HepG2 (cell line): ENCODE measurements at regions not wholly inside any gene's neighbourhood (a gene's known extent, or its start where the extent isn't known, plus 50 kb on each side); places are given as distances from the start of the nearest gene placed in this dataset.

ENCODE experiments used
- ATAC-seq: fragments of 200-7000 bp; cut with Tn5 transposase; 3 replicates; pipeline ENCODE4 v1.9.1; 2020; ENCODE audit warnings: mild to moderate bottlenecking, moderate library complexity
- BruUV-seq: library from RNA; stranded (reverse); fragments of 400-500 nt; replicated peaks from 2 replicates; lab custom pipeline; 2021; lab: Mats Ljungman, UMichigan
- CTCF ChIA-PET: fragments of 300-600 bp; formaldehyde crosslinking; extraction: SDS; loops from one replicate; lab custom pipeline; 2021; ENCODE audit warnings: low total read pairs, inconsistent platforms, low intra/inter-chr PET ratio; lab: Yijun Ruan, JAX
- POLR2A ChIA-PET: fragments of 350-600 bp; sonication (Branson Sonifier 250); formaldehyde crosslinking; loops from one replicate; lab custom pipeline; 2020; ENCODE audit warnings: antibody characterized with exemption, inconsistent platforms; lab: Yijun Ruan, JAX
- DNase-seq: peaks from one replicate; pipeline ENCODE4 v3.0.0-alpha.2; 2015; ENCODE audit warnings: low spot score
- FAIRE-seq: peaks from 3 replicates; lab custom pipeline; 2011; peaks lifted over from hg19 to GRCh38; lab: Jason Lieb, UNC
- H2AFZ ChIP-seq: one replicate; pipeline ENCODE4 v1.6.1; 2011; ENCODE audit warnings: low read length, inconsistent platforms
- H3K27ac ChIP-seq: fragments of 300-600 bp; 3 replicates; pipeline ENCODE4 v1.8.0; 2011; ENCODE audit warnings: mixed run types, mild to moderate bottlenecking, mixed read lengths, low read length, inconsistent platforms; ENCODE audit not compliant: insufficient read depth; ENCODE audit errors: extremely low read length
- H3K27me3 ChIP-seq, 2 experiments: fragments of 200-600 bp in 1 of 2; 2 replicates in 1 of 2; 3 replicates in 1 of 2; pipeline versions ENCODE4 v1.6.0 to v1.8.0; 2011; ENCODE audit warnings: low read length in 2 of 2, mild to moderate bottlenecking in 2 of 2, moderate library complexity in 2 of 2, inconsistent platforms in 1 of 2; ENCODE audit not compliant: insufficient read depth in 2 of 2, control insufficient read depth in 1 of 2
- H3K36me3 ChIP-seq, 2 experiments: fragments of 200-600 bp in 1 of 2; replicated peaks in 1 of 2; 2 replicates in 1 of 2; 3 replicates in 1 of 2; pipeline versions ENCODE4 v1.5.1 to v1.8.0; 2011; ENCODE audit warnings: low read length in 2 of 2, inconsistent platforms in 1 of 2; ENCODE audit not compliant: insufficient read depth in 2 of 2, control insufficient read depth in 1 of 2
- H3K4me1 ChIP-seq: 2 replicates; pipeline ENCODE4 v1.5.1; 2012; ENCODE audit warnings: low read length, inconsistent platforms; ENCODE audit not compliant: insufficient read depth
- H3K4me2 ChIP-seq: 2 replicates; pipeline ENCODE4 v1.6.0; 2011; ENCODE audit warnings: low read depth, low read length, inconsistent platforms
- H3K4me3 ChIP-seq, 3 experiments: fragments of 200-600 bp in 1 of 3; sonication (generic), shearing (Covaris generic) in 1 of 3; replicated peaks in 1 of 3; 2 replicates each; pipeline ENCODE4 v1.5.1; 2011 to 2016; ENCODE audit warnings: low read length in 3 of 3, inconsistent platforms in 2 of 3, low read depth in 2 of 3, mild to moderate bottlenecking in 2 of 3, control low read depth in 1 of 3, mixed read lengths in 1 of 3; ENCODE audit not compliant: insufficient read depth in 1 of 3
- H3K79me2 ChIP-seq: one replicate; pipeline ENCODE4 v1.6.1; 2011; ENCODE audit warnings: low read length, inconsistent platforms; ENCODE audit not compliant: insufficient read depth
- H3K9ac ChIP-seq: 2 replicates; pipeline ENCODE4 v1.6.0; 2011; ENCODE audit warnings: mild to moderate bottlenecking, low read depth, low read length, inconsistent platforms; ENCODE audit not compliant: insufficient read depth
- H3K9me3 ChIP-seq: 2 replicates; pipeline ENCODE4 v1.5.1; 2012; ENCODE audit warnings: mild to moderate bottlenecking, low read length
- H4K20me1 ChIP-seq: 2 replicates; pipeline ENCODE4 v1.6.0; 2011; ENCODE audit warnings: inconsistent platforms, mild to moderate bottlenecking, low read length, moderate library complexity; ENCODE audit not compliant: insufficient read depth
- FOXM1 ChIP-seq: sonication (generic); formaldehyde crosslinking; IDR thresholded peaks from 2 replicates; pipeline ENCODE4 v1.5.0; 2020; ENCODE audit warnings: missing genetic modification reagents
- GATAD1 ChIP-seq: IDR thresholded peaks from 2 replicates; pipeline ENCODE4 v1.6.1; 2016; ENCODE audit warnings: missing genetic modification reagents, missing compliant biosample characterization
- HMGXB3 ChIP-seq: sonication (generic); formaldehyde crosslinking; IDR thresholded peaks from 2 replicates; pipeline ENCODE4 v1.4.0; 2020; ENCODE audit warnings: missing genetic modification reagents, borderline replicate concordance
- JUNB ChIP-seq: sonication (generic); formaldehyde crosslinking; IDR thresholded peaks from 2 replicates; pipeline ENCODE4 v1.8.0; 2022; ENCODE audit warnings: missing genetic modification reagents, mild to moderate bottlenecking, borderline replicate concordance
- KLF12 ChIP-seq: sonication (generic); formaldehyde crosslinking; IDR thresholded peaks from 2 replicates; pipeline ENCODE4 v1.4.0; 2020; ENCODE audit warnings: missing genetic modification reagents, borderline replicate concordance
- MAZ ChIP-seq, 2 experiments: sonication (generic) in 1 of 2; formaldehyde crosslinking in 1 of 2; IDR thresholded peaks; 2 replicates each; pipeline versions ENCODE4 v1.5.0 to v1.6.1; 2012 to 2020; ENCODE audit warnings: low read depth in 2 of 2, mild to moderate bottlenecking in 2 of 2, borderline replicate concordance in 1 of 2, improper control_type of control experiment in 1 of 2, low read length in 1 of 2, missing genetic modification reagents in 1 of 2, moderate library complexity in 1 of 2
- TBX3 ChIP-seq: fragments of 450-650 bp; IDR thresholded peaks from 2 replicates; pipeline ENCODE4 v1.6.1; 2017; ENCODE audit warnings: antibody characterized with exemption, mild to moderate bottlenecking, inconsistent platforms, borderline replicate concordance
- ZKSCAN8 ChIP-seq: IDR thresholded peaks from 2 replicates; pipeline ENCODE4 v1.6.1; 2016; ENCODE audit warnings: borderline replicate concordance, missing genetic modification reagents, missing compliant biosample characterization
- ZNF281 ChIP-seq: sonication (generic); formaldehyde crosslinking; IDR thresholded peaks from 2 replicates; pipeline ENCODE4 v1.4.0; 2020; ENCODE audit warnings: missing genetic modification reagents, borderline replicate concordance
- ZNF773 ChIP-seq: sonication (generic); formaldehyde crosslinking; IDR thresholded peaks from 2 replicates; pipeline ENCODE4 v1.4.0; 2020; ENCODE audit warnings: missing genetic modification reagents, borderline replicate concordance
- WGBS: methylation state at CpG from one replicate; pipeline ENCODE4 v1.1.6; 2017; ENCODE audit warnings: low lambda C conversion rate; 5-methylcytosine and 5-hydroxymethylcytosine counted together
- in situ Hi-C: cut with HindIII; loops from 2 replicates; pipeline ENCODE4 v1.10.0; 2017; ENCODE audit warnings: low pct_unique_long_range_greater_than_20kb; ENCODE audit not compliant: extremely low pct_ligation_motif_present
- intact Hi-C: fragments of 100-400 bp; cut with micrococcal nuclease; formaldehyde crosslinking; loops from one replicate; pipeline ENCODE4 v1.10.0; 2022; ENCODE audit not compliant: unreplicated experiment

DNA sequence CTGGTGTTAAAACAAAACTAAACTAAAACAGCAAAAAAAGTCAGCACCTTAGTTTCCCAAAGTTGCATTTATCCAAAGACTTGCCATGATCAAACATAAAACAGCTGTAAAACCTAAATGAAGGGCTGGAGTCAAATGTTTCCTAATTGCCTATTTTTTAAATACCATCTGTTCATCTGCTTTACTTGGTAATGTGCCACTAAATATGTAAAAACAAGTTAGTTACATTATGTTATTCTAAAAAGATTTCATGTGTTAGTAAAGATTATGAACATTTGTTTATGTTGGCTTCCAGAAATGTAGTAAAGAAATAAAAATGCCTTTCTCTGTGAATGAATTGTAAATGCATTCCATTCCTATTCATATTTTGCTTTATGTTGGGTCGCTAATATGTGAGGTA is 977.8 kb downstream of the FSTL5 start:
- in situ Hi-C loops = no loop called here
- FAIRE-seq = no peak
- DNase-seq = no peak
- CTCF ChIA-PET = no interaction called here
- ATAC-seq = no peak
- BruUV-seq = no TSS peak
- no peak overlapping the region for H3K27ac ChIP-seq
- no peak overlapping the region for H3K4me2 ChIP-seq
- POLR2A ChIA-PET = no interaction called here
- TF ChIP-seq ZNF281 (CRISPR knock-in tag) (no peak), FOXM1 (no peak)
- no peaks in the 10 kb centered on the region for H4K20me1 ChIP-seq
- H3K9ac ChIP-seq = no peak overlapping the region
- H3K9me3 ChIP-seq = no peaks in the 10 kb centered on the region
- no peaks in the 10 kb centered on the region for H3K79me2 ChIP-seq
- H3K4me3 ChIP-seq = no peak overlapping the region
- intact Hi-C loops = no loop called here
- H2AFZ ChIP-seq = no peak overlapping the region
- H3K27me3 ChIP-seq = no peaks in the 10 kb centered on the region
- H3K36me3 ChIP-seq = no peaks in the 10 kb centered on the region
- peaks cover 13% of the 10 kb centered on the region for H3K4me1 ChIP-seq
- WGBS = 0% methylated on average over 1 of the region's 1 CpG

- BruUV-seq = no TSS peak
- intact Hi-C loops = no loop called here
- H3K27ac ChIP-seq = no peak overlapping the region
- POLR2A ChIA-PET = no interaction called here
- CTCF ChIA-PET = no interaction called here
- no peak overlapping the region for H3K4me3 ChIP-seq
- H3K9ac ChIP-seq = no peak overlapping the region
- H3K4me1 ChIP-seq = peaks cover 13% of the 10 kb centered on the region
- ATAC-seq (no peak), FAIRE-seq (no peak), DNase-seq (no peak)
- H3K9me3 ChIP-seq = no peaks in the 10 kb centered on the region
- H3K79me2 ChIP-seq = no peaks in the 10 kb centered on the region
- no peaks in the 10 kb centered on the region for H3K27me3 ChIP-seq
- H2AFZ ChIP-seq = no peak overlapping the region
- H3K4me2 ChIP-seq = no peak overlapping the region
- H4K20me1 ChIP-seq = no peaks in the 10 kb centered on the region
- in situ Hi-C loops = no loop called here
- H3K36me3 ChIP-seq = no peaks in the 10 kb centered on the region
- WGBS = 10% methylated on average over 3 of the region's 3 CpGs
- TF ChIP-seq ZNF773 (CRISPR knock-in tag) (no peak), GATAD1 (CRISPR knock-in tag) (no peak), JUNB (CRISPR knock-in tag) (no peak), HMGXB3 (CRISPR knock-in tag) (no peak), TBX3 (no peak), MAZ (IDR thresholded peaks at IDR 0.05; ENCODE audit: borderline replicate concordance, low read depth, low read length) (no peak), MAZ (CRISPR knock-in tag; IDR thresholded peaks at IDR 0.05; ENCODE audit: low read depth) (no peak), ZKSCAN8 (CRISPR knock-in tag) (no peak), KLF12 (no peak)
These were observed 980.1 kb downstream of the FSTL5 start for GRCh38 chr4:161183729-161184128.
